Epithelial cell of esophagus (primary cell): ENCODE measurements at regions not wholly inside any gene's neighbourhood (a gene's known extent, or its start where the extent isn't known, plus 50 kb on each side); places are given as distances from the start of the nearest gene placed in this dataset.

Source experiments
- DNase-seq: peaks from one replicate; pipeline ENCODE4 v3.0.0; 2010; ENCODE audit warnings: low read depth
- H3K4me3 ChIP-seq: 2 replicates; pipeline ENCODE4 v1.5.1; 2011; ENCODE audit warnings: mild to moderate bottlenecking, low read length, control low read depth
- CTCF ChIP-seq: IDR thresholded peaks from 2 replicates; pipeline ENCODE4 v1.5.1; 2011; ENCODE audit warnings: low read depth, mild to moderate bottlenecking, low read length, control low read depth, inconsistent platforms; ENCODE audit not compliant: insufficient read depth; ENCODE audit errors: missing control alignments

DNA sequence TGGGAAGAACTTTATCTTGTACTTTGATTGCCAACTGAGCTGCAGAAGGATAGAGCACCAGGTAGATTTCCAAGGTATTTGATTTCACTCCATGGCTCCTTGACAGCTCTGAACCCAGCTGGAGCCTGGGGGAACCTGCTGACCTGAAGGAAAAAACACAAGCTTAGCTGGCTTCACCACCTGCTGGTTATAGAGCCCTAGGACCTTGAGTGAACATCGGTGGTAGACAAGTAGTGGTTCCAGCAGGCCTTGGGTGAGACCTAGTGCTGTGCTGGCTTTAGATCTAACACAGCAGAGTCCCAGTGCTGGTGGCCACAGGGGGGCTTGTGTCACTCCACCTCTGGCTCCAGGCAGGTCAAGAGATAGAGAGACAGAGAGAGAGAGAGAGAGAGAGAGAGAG, 1102.6 kb downstream of the ADGRL3 start:
- H3K4me3 ChIP-seq, result no peak overlapping the region
- TF ChIP-seq CTCF, result no peak
- DNase-seq, result no peak

DNA sequence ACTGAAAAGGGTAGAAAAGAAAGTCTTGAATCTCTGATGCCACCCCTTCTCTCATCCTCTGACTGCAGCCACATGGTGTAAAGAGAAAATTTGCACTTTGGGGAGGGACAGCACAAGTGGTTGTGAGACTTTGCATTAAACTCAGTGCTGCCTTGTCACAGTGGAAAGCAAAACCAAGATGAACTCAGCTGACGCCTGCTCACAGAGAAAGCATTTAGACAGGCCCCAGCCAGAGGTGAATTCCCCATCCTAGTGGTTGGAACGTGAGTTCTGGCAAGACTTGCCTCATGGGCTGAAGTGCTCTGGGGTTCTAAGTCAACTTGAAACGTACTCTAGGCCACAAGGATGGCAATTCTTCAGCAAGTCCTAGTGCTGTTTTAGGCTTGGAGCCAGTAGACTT, 1101.4 kb downstream of the ADGRL3 start:
- H3K4me3 ChIP-seq, result no peak overlapping the region
- DNase-seq, result no peak
- TF ChIP-seq CTCF, result no peak

DNA sequence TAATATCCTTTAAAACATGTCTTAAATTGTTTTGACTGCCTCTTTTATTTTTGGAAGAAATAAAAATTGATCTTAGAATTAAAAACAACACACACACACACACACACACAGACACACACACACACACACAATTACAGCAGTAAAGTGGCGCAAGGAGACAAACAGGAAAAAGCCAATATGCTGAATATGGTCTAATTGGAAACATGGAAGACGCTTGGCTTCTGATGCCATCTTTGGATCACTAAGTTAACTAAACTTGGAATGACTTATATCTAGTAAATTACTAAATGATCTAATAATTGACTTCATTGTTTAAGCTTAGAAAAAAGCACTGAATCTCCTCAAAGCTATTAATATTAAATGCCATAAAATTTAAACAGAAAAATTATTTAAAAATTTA, 1093.4 kb downstream of the ADGRL3 start:
- TF ChIP-seq CTCF, result no peak
- no peak for DNase-seq
- no peak overlapping the region for H3K4me3 ChIP-seq

GRCh38 chr4:62292911-62293310, 1092.8 kb downstream of the ADGRL3 start:
- no peak for TF ChIP-seq CTCF
- H3K4me3 ChIP-seq, result no peak overlapping the region
- DNase-seq, result no peak

GRCh38 chr4:62288808-62289541, 1088.8 kb downstream of the ADGRL3 start:
- no peak for TF ChIP-seq CTCF
- H3K4me3 ChIP-seq, result no peak overlapping the region

DNA sequence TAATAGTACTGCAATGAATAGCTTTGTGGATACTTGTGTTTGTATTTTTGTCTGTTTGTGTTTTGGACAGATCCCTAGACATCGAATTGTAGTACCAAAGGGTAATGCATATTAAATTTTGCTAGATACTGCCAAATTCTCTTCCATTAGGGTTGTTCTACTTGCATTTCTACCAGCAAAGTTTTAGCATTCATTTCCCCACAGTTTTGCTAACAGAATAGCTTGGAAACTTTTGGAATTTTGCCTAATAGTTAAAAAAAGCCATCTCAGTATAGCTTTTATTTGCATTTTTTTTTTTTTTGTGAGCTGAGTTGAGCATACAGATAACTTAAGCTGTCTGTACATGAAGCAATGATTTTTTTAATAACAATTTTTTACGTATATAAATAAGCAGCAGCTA, 1084.9 kb downstream of the ADGRL3 start:
- no peak for TF ChIP-seq CTCF
- DNase-seq, result no peak
- no peak overlapping the region for H3K4me3 ChIP-seq

More at GRCh38 chr4:62288808-62289541, 1088.8 kb downstream of the ADGRL3 start:
- peak; percentile 1 for DNase-seq

- no peak for DNase-seq
- H3K4me3 ChIP-seq, result no peak overlapping the region
- no peak for TF ChIP-seq CTCF
Measured at GRCh38 chr4:62279689-62280088, 1079.6 kb downstream of the ADGRL3 start.
